ENCODE measurements at regions not wholly inside any gene's neighbourhood (a gene's known extent, or its start where the extent isn't known, plus 50 kb on each side); places are given as distances from the start of the nearest gene placed in this dataset.
"Not testable (repeated sequence)": the region's sequence is repeated elsewhere in the genome, so short reads cannot be mapped to it uniquely, and the experiment has no call there.

- no peak for DNase-seq
- WGBS, 5 donors = 81 to 89% (median 83%) methylated on average over 3 of the region's 3 CpGs
- H3K36me3 ChIP-seq = no peaks in the 10 kb centered on the region
- no peaks in the 10 kb centered on the region for H3K27me3 ChIP-seq (replicated peaks in 1 of 7)
- H3K4me1 ChIP-seq = no peaks in the 10 kb centered on the region
- no peak overlapping the region for H3K27ac ChIP-seq
- intact Hi-C loops (cut with DNase I; ENCODE audit: low total_unique reads) = no loop called here
- TF ChIP-seq CTCF (IDR thresholded peaks at IDR 0.05 in 8 of 11, conservative IDR thresholded peaks at IDR 0.05 in 3 of 11) (no peak), POLR2A (IDR thresholded peaks at IDR 0.05) (no peak), POLR2AphosphoS5 (IDR thresholded peaks at IDR 0.05) (no peak)
- no peak overlapping the region for H3K4me3 ChIP-seq
- no peaks in the 10 kb centered on the region for H3K9me3 ChIP-seq
These were observed 294.7 kb downstream of the PLK2 start for GRCh38 chr5:58165152-58165551.

GRCh38 chr5:58161889-58162288, 298.0 kb downstream of the PLK2 start:
- intact Hi-C loops (cut with DNase I; ENCODE audit: low total_unique reads); DNase-seq: not testable (repeated sequence)
- WGBS, 5 donors = 75 to 89% (median 80%) methylated on average over 6 of the region's 6 CpGs

GRCh38 chr5:58156973-58157701, 302.7 kb downstream of the PLK2 start:
- intact Hi-C loops (cut with DNase I; ENCODE audit: low total_unique reads) = no loop called here
- no peaks in the 10 kb centered on the region for H3K27me3 ChIP-seq (replicated peaks in 1 of 7)
- H3K4me1 ChIP-seq = no peaks in the 10 kb centered on the region
- no peak for TF ChIP-seq POLR2A (IDR thresholded peaks at IDR 0.05)
- no peak for DNase-seq
- H3K36me3 ChIP-seq = no peaks in the 10 kb centered on the region
- 55 to 74% (median 63%) methylated on average over 8 of the region's 8 CpGs for WGBS, 5 donors
- H3K27ac ChIP-seq = no peak overlapping the region
- no peaks in the 10 kb centered on the region for H3K9me3 ChIP-seq
- no peak overlapping the region for H3K4me3 ChIP-seq

More at GRCh38 chr5:58161889-58162288, 298.0 kb downstream of the PLK2 start:
- H3K27ac ChIP-seq; H3K9me3 ChIP-seq; H3K27me3 ChIP-seq (replicated peaks in 1 of 7); H3K36me3 ChIP-seq; H3K4me1 ChIP-seq; H3K4me3 ChIP-seq: not testable (repeated sequence)

- Histone ChIP-seq H3K4me3 (no peak overlapping the region), H3K36me3 (no peaks in the 10 kb centered on the region), H3K9me3 (no peaks in the 10 kb centered on the region), H3K27me3 (replicated peaks in 1 of 7) (no peaks in the 10 kb centered on the region), H3K27ac (no peak overlapping the region), H3K4me1 (no peaks in the 10 kb centered on the region)
- 84 to 94% (median 85%) methylated on average over 6 of the region's 6 CpGs for WGBS, 5 donors
- TF ChIP-seq CTCF (IDR thresholded peaks at IDR 0.05 in 8 of 11, conservative IDR thresholded peaks at IDR 0.05 in 3 of 11) (no peak), POLR2A (IDR thresholded peaks at IDR 0.05) (no peak), POLR2AphosphoS5 (IDR thresholded peaks at IDR 0.05) (no peak)
- intact Hi-C loops (cut with DNase I; ENCODE audit: low total_unique reads) = no loop called here
- DNase-seq = no peak
These were observed 303.5 kb downstream of the PLK2 start for GRCh38 chr5:58156361-58156760.

GRCh38 chr5:58153255-58153654, 306.6 kb downstream of the PLK2 start:
- no peaks in the 10 kb centered on the region for H3K36me3 ChIP-seq
- H3K4me3 ChIP-seq = no peak overlapping the region
- no peaks in the 10 kb centered on the region for H3K27me3 ChIP-seq (replicated peaks in 1 of 7)
- TF ChIP-seq POLR2AphosphoS5 (IDR thresholded peaks at IDR 0.05) (no peak), POLR2A (IDR thresholded peaks at IDR 0.05) (no peak), CTCF (IDR thresholded peaks at IDR 0.05 in 8 of 11, conservative IDR thresholded peaks at IDR 0.05 in 3 of 11) (no peak)
- no peak for DNase-seq
- H3K9me3 ChIP-seq = no peaks in the 10 kb centered on the region
- H3K27ac ChIP-seq = no peak overlapping the region
- no peaks in the 10 kb centered on the region for H3K4me1 ChIP-seq
- intact Hi-C loops (cut with DNase I; ENCODE audit: low total_unique reads) = no loop called here
- 71 to 81% (median 76%) methylated on average over 7 of the region's 7 CpGs for WGBS, 5 donors

Data from spleen (tissue), 11 donors.